ENCODE measurements at regions not wholly inside any gene's neighbourhood (a gene's known extent, or its start where the extent isn't known, plus 50 kb on each side); places are given as distances from the start of the nearest gene placed in this dataset.
A peak's percentile ranks its signal among the peaks of the same experiment; 100 is the strongest.

DNA sequence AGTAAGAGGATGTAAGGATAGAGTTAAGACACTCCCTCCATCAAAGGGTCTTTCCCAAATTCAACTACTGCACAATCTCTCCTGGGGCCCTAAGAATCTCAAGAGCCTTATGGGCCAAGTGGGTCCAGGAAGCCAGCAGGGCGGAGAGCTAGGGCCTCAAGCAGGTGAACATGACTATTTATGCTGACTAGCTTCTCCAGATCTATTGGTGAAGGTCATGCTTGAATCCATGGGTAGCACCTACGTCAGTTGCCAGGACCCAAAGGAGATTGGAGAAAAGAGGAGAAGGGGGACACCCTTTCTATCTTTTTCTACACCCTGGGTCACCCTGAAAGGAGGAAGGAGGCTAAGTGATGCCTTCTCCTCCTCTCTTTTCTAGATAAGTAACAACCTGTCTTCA is 534.2 kb upstream of the MIS18BP1 start:
- no peaks in the 10 kb centered on the region for H3K36me3 ChIP-seq (ENCODE audit: control insufficient read depth in 2 of 2, extremely low read depth in 1 of 2, insufficient read depth in 2 of 2, low read length in 2 of 2)
- H3K27ac ChIP-seq (ENCODE audit: control insufficient read depth, insufficient read depth, low read length) = no peak overlapping the region
- peaks cover 13% of the 10 kb centered on the region for H3K9me3 ChIP-seq (ENCODE audit: control insufficient read depth, low read depth, low read length)
- H3K4me1 ChIP-seq (ENCODE audit: control insufficient read depth, extremely low read depth, insufficient read depth, low read length) = peaks cover 22% of the 10 kb centered on the region
- no peaks in the 10 kb centered on the region for H3K27me3 ChIP-seq (ENCODE audit: control insufficient read depth, extremely low read depth, insufficient read depth, low read length)
- H3K4me3 ChIP-seq (ENCODE audit: control insufficient read depth in 2 of 3, extremely low read depth in 1 of 3, insufficient read depth in 2 of 3, low read depth in 1 of 3, low read length in 3 of 3) = no peak overlapping the region
- FAIRE-seq (peak; percentile 13), DNase-seq (ENCODE audit: low read depth, low spot score) (no peak)
- TF ChIP-seq EZH2 (IDR thresholded peaks at IDR 0.05; ENCODE audit: low read length) = no peak
- TF ChIP-seq CTCF (optimal IDR thresholded peaks at IDR 0.05 in 1 of 3, IDR thresholded peaks at IDR 0.05 in 1 of 3, conservative IDR thresholded peaks at IDR 0.05 in 1 of 3; ENCODE audit: extremely low read depth in 1 of 3, insufficient read depth in 2 of 3, low read length in 3 of 3) = no peak
- no peaks in the 10 kb centered on the region for H4K20me1 ChIP-seq (ENCODE audit: control insufficient read depth, extremely low read depth, insufficient read depth, low read length)
- H3K4me2 ChIP-seq (ENCODE audit: control insufficient read depth, extremely low read depth, insufficient read depth, low read depth, low read length) = no peak overlapping the region
- H2AFZ ChIP-seq (ENCODE audit: control insufficient read depth, low read length) = no peak overlapping the region
- H3K79me2 ChIP-seq (ENCODE audit: control insufficient read depth, insufficient read depth, low read length) = no peaks in the 10 kb centered on the region
- dilution Hi-C loops (cut with MboI; ENCODE audit: extremely low pct_ligation_motif_present, low sequenced_read_pairs) = no loop called here
- no peaks in the 10 kb centered on the region for H3K9me1 ChIP-seq (ENCODE audit: control insufficient read depth, extremely low read depth, insufficient read depth, low read length)
- no peak overlapping the region for H3K9ac ChIP-seq (ENCODE audit: control insufficient read depth, extremely low read depth, insufficient read depth, low read length)

GRCh38 chr14:45786266-45786665 is 533.3 kb upstream of the MIS18BP1 start:
- H3K27ac ChIP-seq (ENCODE audit: control insufficient read depth, insufficient read depth, low read length) = peak overlapping the region; percentile 36
- dilution Hi-C loops (cut with MboI; ENCODE audit: extremely low pct_ligation_motif_present, low sequenced_read_pairs) = no loop called here

More at GRCh38 chr14:45786266-45786665, 533.3 kb upstream of the MIS18BP1 start:
- Histone ChIP-seq H3K36me3 (ENCODE audit: control insufficient read depth in 2 of 2, extremely low read depth in 1 of 2, insufficient read depth in 2 of 2, low read length in 2 of 2) (no peaks in the 10 kb centered on the region), H3K9ac (ENCODE audit: control insufficient read depth, extremely low read depth, insufficient read depth, low read length) (no peak overlapping the region), H3K9me3 (ENCODE audit: control insufficient read depth, low read depth, low read length) (peaks cover 13% of the 10 kb centered on the region), H3K4me1 (ENCODE audit: control insufficient read depth, extremely low read depth, insufficient read depth, low read length) (peaks cover 22% of the 10 kb centered on the region), H2AFZ (ENCODE audit: control insufficient read depth, low read length) (no peak overlapping the region), H3K4me2 (ENCODE audit: control insufficient read depth, extremely low read depth, insufficient read depth, low read depth, low read length) (no peak overlapping the region), H3K79me2 (ENCODE audit: control insufficient read depth, insufficient read depth, low read length) (no peaks in the 10 kb centered on the region), H4K20me1 (ENCODE audit: control insufficient read depth, extremely low read depth, insufficient read depth, low read length) (no peaks in the 10 kb centered on the region), H3K9me1 (ENCODE audit: control insufficient read depth, extremely low read depth, insufficient read depth, low read length) (no peaks in the 10 kb centered on the region), H3K4me3 (ENCODE audit: control insufficient read depth in 2 of 3, extremely low read depth in 1 of 3, insufficient read depth in 2 of 3, low read depth in 1 of 3, low read length in 3 of 3) (no peak overlapping the region), H3K27me3 (ENCODE audit: control insufficient read depth, extremely low read depth, insufficient read depth, low read length) (no peaks in the 10 kb centered on the region)
- DNase-seq (ENCODE audit: low read depth, low spot score) = no peak
- TF ChIP-seq EZH2 (IDR thresholded peaks at IDR 0.05; ENCODE audit: low read length) (no peak), CTCF (optimal IDR thresholded peaks at IDR 0.05 in 1 of 3, IDR thresholded peaks at IDR 0.05 in 1 of 3, conservative IDR thresholded peaks at IDR 0.05 in 1 of 3; ENCODE audit: extremely low read depth in 1 of 3, insufficient read depth in 2 of 3, low read length in 3 of 3) (no peak)
- no peak for FAIRE-seq
